ENCODE measurements at regions not wholly inside any gene's neighbourhood (a gene's known extent, or its start where the extent isn't known, plus 50 kb on each side); places are given as distances from the start of the nearest gene placed in this dataset.

- Histone ChIP-seq H3K4me1 (ENCODE audit: control insufficient read depth, low read length) (peaks cover 24% of the 10 kb centered on the region), H4K20me1 (ENCODE audit: control insufficient read depth, insufficient read depth, low read depth, low read length) (0 out of 2 replicates have a peak, but pooled peaks cover 2% of the 10 kb centered on the region), H3K9me2 (replicated peaks; ENCODE audit: control insufficient read depth, low read length) (no peaks in the 10 kb centered on the region), H3K27ac (ENCODE audit: low read depth, low read length) (no peak overlapping the region), H3K9me3 (ENCODE audit: control insufficient read depth, insufficient read depth, low read length) (no peaks in the 10 kb centered on the region), H3K4me3 (ENCODE audit: low read length) (no peak overlapping the region), H3K79me2 (ENCODE audit: control insufficient read depth, low read length) (no peaks in the 10 kb centered on the region), H3K27me3 (ENCODE audit: control insufficient read depth, low read length) (no peaks in the 10 kb centered on the region), H3K36me3 (ENCODE audit: control insufficient read depth, low read length) (no peaks in the 10 kb centered on the region), H3K4me2 (ENCODE audit: low read length) (no peak overlapping the region), H3F3A (ENCODE audit: control insufficient read depth, insufficient read depth) (no peaks in the 10 kb centered on the region)
- no peak for TF ChIP-seq EZH2phosphoT487 (IDR thresholded peaks at IDR 0.05; ENCODE audit: borderline replicate concordance, low read length)
- TF ChIP-seq CTCF (IDR thresholded peaks at IDR 0.05; ENCODE audit: low read depth, low read length, poor library complexity, severe bottlenecking): no peak
Observed at GRCh38 chr17:77390870-77391269, 250.1 kb downstream of the SEC14L1 start.

GRCh38 chr17:77391668-77392375, 251.1 kb downstream of the SEC14L1 start:
- H3K9me3 ChIP-seq (ENCODE audit: control insufficient read depth, insufficient read depth, low read length): no peaks in the 10 kb centered on the region
- no peaks in the 10 kb centered on the region for H3K36me3 ChIP-seq (ENCODE audit: control insufficient read depth, low read length)
- no peaks in the 10 kb centered on the region for H3K79me2 ChIP-seq (ENCODE audit: control insufficient read depth, low read length)
- no peak overlapping the region for H3K4me2 ChIP-seq (ENCODE audit: low read length)
- TF ChIP-seq EZH2phosphoT487 (IDR thresholded peaks at IDR 0.05; ENCODE audit: borderline replicate concordance, low read length): no peak
- TF ChIP-seq CTCF (IDR thresholded peaks at IDR 0.05; ENCODE audit: low read depth, low read length, poor library complexity, severe bottlenecking): no peak
- peaks cover 24% of the 10 kb centered on the region for H3K4me1 ChIP-seq (ENCODE audit: control insufficient read depth, low read length)
- 0 out of 2 replicates have a peak, but pooled peaks cover 2% of the 10 kb centered on the region for H4K20me1 ChIP-seq (ENCODE audit: control insufficient read depth, insufficient read depth, low read depth, low read length)
- no peaks in the 10 kb centered on the region for H3K9me2 ChIP-seq (replicated peaks; ENCODE audit: control insufficient read depth, low read length)
- H3K27me3 ChIP-seq (ENCODE audit: control insufficient read depth, low read length): no peaks in the 10 kb centered on the region
- no peak overlapping the region for H3K27ac ChIP-seq (ENCODE audit: low read depth, low read length)
- H3K4me3 ChIP-seq (ENCODE audit: low read length): no peak overlapping the region
- no peaks in the 10 kb centered on the region for H3F3A ChIP-seq (ENCODE audit: control insufficient read depth, insufficient read depth)

- Histone ChIP-seq H3K9me3 (ENCODE audit: control insufficient read depth, insufficient read depth, low read length) (no peaks in the 10 kb centered on the region), H3K27ac (ENCODE audit: low read depth, low read length) (no peak overlapping the region), H4K20me1 (ENCODE audit: control insufficient read depth, insufficient read depth, low read depth, low read length) (0 out of 2 replicates have a peak, but pooled peaks cover 2% of the 10 kb centered on the region), H3K36me3 (ENCODE audit: control insufficient read depth, low read length) (no peaks in the 10 kb centered on the region), H3K4me1 (ENCODE audit: control insufficient read depth, low read length) (peaks cover 24% of the 10 kb centered on the region), H3K79me2 (ENCODE audit: control insufficient read depth, low read length) (no peaks in the 10 kb centered on the region), H3F3A (ENCODE audit: control insufficient read depth, insufficient read depth) (no peaks in the 10 kb centered on the region), H3K4me3 (ENCODE audit: low read length) (no peak overlapping the region), H3K9me2 (replicated peaks; ENCODE audit: control insufficient read depth, low read length) (no peaks in the 10 kb centered on the region), H3K4me2 (ENCODE audit: low read length) (no peak overlapping the region), H3K27me3 (ENCODE audit: control insufficient read depth, low read length) (no peaks in the 10 kb centered on the region)
- TF ChIP-seq CTCF (IDR thresholded peaks at IDR 0.05; ENCODE audit: low read depth, low read length, poor library complexity, severe bottlenecking) (no peak), EZH2phosphoT487 (IDR thresholded peaks at IDR 0.05; ENCODE audit: borderline replicate concordance, low read length) (no peak)
Observed at GRCh38 chr17:77392376-77393273, 251.9 kb downstream of the SEC14L1 start.
